K562 (cell line): ENCODE measurements at regions not wholly inside any gene's neighbourhood (a gene's known extent, or its start where the extent isn't known, plus 50 kb on each side); places are given as distances from the start of the nearest gene placed in this dataset.

Experiments used
- ATAC-seq: fragments of 200-7000 bp; cut with Tn5 transposase; 3 replicates; pipeline ENCODE4 v1.9.1; 2020; ENCODE audit warnings: moderate library complexity
- BruUV-seq: library from RNA; stranded (reverse); fragments of 400-500 nt; replicated peaks from 2 replicates; lab custom pipeline; 2021; lab: Mats Ljungman, UMichigan
- CTCF ChIA-PET: fragments of 300-600 bp; formaldehyde crosslinking; extraction: SDS; loops from one replicate; lab custom pipeline; 2021; ENCODE audit warnings: low intra/inter-chr PET ratio; lab: Yijun Ruan, JAX
- POLR2A ChIA-PET: fragments of 300-600, 350-650 bp; sonication (Branson Sonifier 250); formaldehyde crosslinking; extraction: SDS; loops from one replicate; lab custom pipeline; 2021; ENCODE audit warnings: antibody characterized with exemption, inconsistent platforms; lab: Yijun Ruan, JAX
- DNase-seq, 4 experiments: peaks; one replicate each; pipeline versions ENCODE4 v3.0.0 to v3.0.0-alpha.2; 2011 to 2018; ENCODE audit warnings: low spot score in 3 of 4, mixed read lengths in 3 of 4; ENCODE audit errors: extremely low read depth in 1 of 4
- FAIRE-seq: peaks from 2 replicates; lab custom pipeline; 2011; peaks lifted over from hg19 to GRCh38; lab: Jason Lieb, UNC
- H2AFZ ChIP-seq: 2 replicates; pipeline ENCODE4 v1.6.0; 2011; ENCODE audit warnings: low read depth, low read length, control low read depth, inconsistent platforms
- H3K27ac ChIP-seq: fragments of 200-600 bp; 3 replicates; pipeline ENCODE4 v1.8.0; 2011; ENCODE audit warnings: low read depth, mild to moderate bottlenecking, control low read depth, inconsistent platforms, low read length, moderate library complexity, mixed read lengths; ENCODE audit errors: extremely low read depth
- H3K27me3 ChIP-seq, 2 experiments: fragments of 300-600 bp in 1 of 2; 2 replicates in 1 of 2; 3 replicates in 1 of 2; pipeline versions ENCODE4 v1.6.0 to v1.8.0; 2011; ENCODE audit warnings: inconsistent platforms in 2 of 2, low read length in 2 of 2, mild to moderate bottlenecking in 1 of 2, mixed read lengths in 1 of 2, moderate library complexity in 1 of 2; ENCODE audit not compliant: control insufficient read depth in 2 of 2, insufficient read depth in 2 of 2
- H3K36me3 ChIP-seq: fragments of 300-600 bp; 3 replicates; pipeline ENCODE4 v1.8.0; 2011; ENCODE audit warnings: mild to moderate bottlenecking, low read length, inconsistent platforms; ENCODE audit not compliant: control insufficient read depth, insufficient read depth
- H3K4me1 ChIP-seq, 2 experiments: fragments of 200-600 bp in 1 of 2; replicated peaks in 1 of 2; 2 replicates in 1 of 2; 3 replicates in 1 of 2; pipeline versions ENCODE4 v1.5.1 to v1.8.0; 2011; ENCODE audit warnings: inconsistent platforms in 2 of 2, low read length in 2 of 2, mild to moderate bottlenecking in 1 of 2, mixed read lengths in 1 of 2, moderate library complexity in 1 of 2; ENCODE audit not compliant: control insufficient read depth in 2 of 2, insufficient read depth in 2 of 2
- H3K4me2 ChIP-seq: 2 replicates; pipeline ENCODE4 v1.6.1; 2011; ENCODE audit warnings: low read length, control low read depth, inconsistent platforms, mixed read lengths; ENCODE audit not compliant: insufficient read depth
- H3K4me3 ChIP-seq: fragments of 200-600 bp; sonication (generic), shearing (Covaris generic); 2 replicates; pipeline ENCODE4 v1.5.1; 2016; ENCODE audit warnings: control low read depth, inconsistent platforms
- H3K79me2 ChIP-seq: fragments of 200-600 bp; 3 replicates; pipeline ENCODE4 v1.8.0; 2011; ENCODE audit warnings: low read length, inconsistent platforms; ENCODE audit not compliant: control insufficient read depth, insufficient read depth
- H3K9ac ChIP-seq, 2 experiments: 2 replicates each; pipeline versions ENCODE4 v1.6.0 to v1.6.1; 2011; ENCODE audit warnings: low read depth in 2 of 2, low read length in 2 of 2, control low read depth in 1 of 2, inconsistent platforms in 1 of 2, mild to moderate bottlenecking in 1 of 2, mixed read lengths in 1 of 2; ENCODE audit not compliant: insufficient read depth in 1 of 2
- H3K9me1 ChIP-seq: one replicate; pipeline ENCODE4 v1.6.0; 2011; ENCODE audit warnings: inconsistent platforms, mild to moderate bottlenecking, low read length, moderate library complexity; ENCODE audit not compliant: control insufficient read depth, insufficient read depth
- H3K9me3 ChIP-seq: replicated peaks from 2 replicates; pipeline ENCODE4 v1.5.1; 2011; ENCODE audit warnings: low read depth, low read length, inconsistent platforms; ENCODE audit not compliant: control insufficient read depth, insufficient read depth
- H4K20me1 ChIP-seq: replicated peaks from 2 replicates; pipeline ENCODE4 v1.6.1; 2011; ENCODE audit warnings: low read length, inconsistent platforms, mixed read lengths; ENCODE audit not compliant: control insufficient read depth, insufficient read depth
- BCLAF1 ChIP-seq, 2 experiments: fragments of 450-650 bp in 1 of 2; IDR thresholded peaks; 2 replicates each; pipeline ENCODE4 v1.6.1; 2011 to 2017; ENCODE audit warnings: low read depth in 2 of 2, antibody characterized with exemption in 1 of 2, borderline replicate concordance in 1 of 2, low read length in 1 of 2, mild to moderate bottlenecking in 1 of 2, mixed read lengths in 1 of 2; ENCODE audit not compliant: control insufficient read depth in 1 of 2
- CUX1 ChIP-seq: fragments of 200-800 bp; sonication (Bioruptor generic); IDR thresholded peaks from 2 replicates; pipeline ENCODE4 v1.6.1; 2016; ENCODE audit warnings: missing genetic modification characterization, missing compliant biosample characterization
- DLX4 ChIP-seq: fragments of 250-450 bp; sonication (Bioruptor Pico); IDR thresholded peaks from 2 replicates; pipeline ENCODE4 v1.6.1; 2021; ENCODE audit warnings: mild to moderate bottlenecking
- E2F5 ChIP-seq: sonication (generic); formaldehyde crosslinking; IDR thresholded peaks from 2 replicates; pipeline ENCODE4 v1.8.0; 2022; ENCODE audit warnings: mild to moderate bottlenecking, missing genetic modification reagents
- KLF1 ChIP-seq: fragments of 450-650 bp; IDR thresholded peaks from 2 replicates; pipeline ENCODE4 v1.6.1; 2016; ENCODE audit warnings: missing genetic modification characterization, missing compliant biosample characterization
- MAX ChIP-seq: sonication (generic); formaldehyde crosslinking; IDR thresholded peaks from 2 replicates; pipeline ENCODE4 v1.9.0; 2022; ENCODE audit warnings: mild to moderate bottlenecking, missing genetic modification reagents
- NEUROD1 ChIP-seq: fragments of 150-350 bp; IDR thresholded peaks from 2 replicates; pipeline ENCODE4 v1.6.1; 2014; ENCODE audit warnings: borderline replicate concordance, low read length, low read depth; ENCODE audit not compliant: partially characterized antibody
- NR1H2 ChIP-seq: sonication (generic); formaldehyde crosslinking; IDR thresholded peaks from 2 replicates; pipeline ENCODE4 v1.4.0; 2020; ENCODE audit warnings: mild to moderate bottlenecking, missing genetic modification reagents
- POLR3A ChIP-seq: IDR thresholded peaks from 2 replicates; pipeline ENCODE4 v1.6.1; 2011; ENCODE audit warnings: borderline replicate concordance, mild to moderate bottlenecking, moderate library complexity; ENCODE audit not compliant: insufficient read length, insufficient read depth; ENCODE audit errors: extremely low read depth
- RBM15 ChIP-seq: fragments of 200-400 bp; formaldehyde crosslinking; IDR thresholded peaks from 2 replicates; pipeline ENCODE4 v1.6.1; 2018; ENCODE audit warnings: mild to moderate bottlenecking, low read length, moderate library complexity; ENCODE audit not compliant: insufficient read depth
- SNRNP70 ChIP-seq: fragments of 200-400 bp; formaldehyde crosslinking; optimal IDR thresholded peaks from 2 replicates; pipeline ENCODE3; 2017; ENCODE audit warnings: low read depth, low read length
- ZNF76 ChIP-seq: fragments of 250-450 bp; sonication (Bioruptor Pico); IDR thresholded peaks from 2 replicates; pipeline ENCODE4 v1.4.0; 2020; ENCODE audit warnings: mild to moderate bottlenecking, moderate library complexity, borderline replicate concordance
- WGBS: fragments of 100-300 bp; shearing (Covaris generic); methylation state at CpG from one replicate; pipeline ENCODE4 v1.1.6; 2016; ENCODE audit warnings: low coverage, mixed read lengths; ENCODE audit not compliant: insufficient coverage; ENCODE audit errors: missing lambda C conversion rate; 5-methylcytosine and 5-hydroxymethylcytosine counted together
- in situ Hi-C: fragments of 300-500 bp; cut with MboI; formaldehyde crosslinking; loops from 4 replicates; pipeline ENCODE4 v1.15.0; 2018; ENCODE audit warnings: inconsistent platforms, mixed read lengths
- intact Hi-C: fragments of 100-400 bp; cut with micrococcal nuclease; formaldehyde crosslinking; loops from 2 replicates; pipeline ENCODE4 v1.14.2; 2022

- no peak overlapping the region for H3K4me2 ChIP-seq
- FAIRE-seq (no peak), ATAC-seq (no peak), DNase-seq (no peak)
- POLR2A ChIA-PET = interaction anchor here (0.7 to 1.4 kb wide), 4 partner anchors 10 to 206 kb away, joined by 3 to 4 read pairs (median 3); no protein-coding TSS in a partner anchor
- 58% methylated on average over 4 of the region's 4 CpGs for WGBS
- H3K36me3 ChIP-seq = no peaks in the 10 kb centered on the region
- CTCF ChIA-PET = no interaction called here
- TF ChIP-seq RBM15 (no peak), E2F5 (CRISPR knock-in tag) (no peak), CUX1 (no peak), KLF1 (tag) (no peak), POLR3A (no peak), NEUROD1 (no peak), ZNF76 (CRISPR knock-in tag) (no peak), NR1H2 (CRISPR knock-in tag) (no peak), DLX4 (CRISPR knock-in tag) (no peak), BCLAF1 (IDR thresholded peaks at IDR 0.05; ENCODE audit: borderline replicate concordance in 1 of 2, control insufficient read depth in 1 of 2, low read depth in 2 of 2, low read length in 1 of 2) (no peak), SNRNP70 (no peak), MAX (CRISPR knock-in tag) (no peak)
- no peaks in the 10 kb centered on the region for H4K20me1 ChIP-seq
- H3K9ac ChIP-seq = no peak overlapping the region
- no peak overlapping the region for H3K4me3 ChIP-seq
- no peak overlapping the region for H3K27ac ChIP-seq
- H3K9me3 ChIP-seq = peaks cover 5% of the 10 kb centered on the region
- intact Hi-C loops (no loop called here), in situ Hi-C loops (no loop called here)
- no TSS peak for BruUV-seq
- no peaks in the 10 kb centered on the region for H3K9me1 ChIP-seq
- H2AFZ ChIP-seq = no peak overlapping the region
- H3K79me2 ChIP-seq = no peaks in the 10 kb centered on the region
- no peaks in the 10 kb centered on the region for H3K27me3 ChIP-seq
- H3K4me1 ChIP-seq = peaks cover 13 to 32% of the 10 kb centered on the region in 2 experiments
Observed at GRCh38 chr3:193932576-193932975, 203.4 kb upstream of the HES1 start.
